GM23248 (cell line): ENCODE measurements at regions not wholly inside any gene's neighbourhood (a gene's known extent, or its start where the extent isn't known, plus 50 kb on each side); places are given as distances from the start of the nearest gene placed in this dataset.
A peak's percentile ranks its signal among the peaks of the same experiment; 100 is the strongest.

Experiments used
- DNase-seq: peaks from one replicate; pipeline ENCODE4 v3.0.0-alpha.2; 2015
- H2AFZ ChIP-seq: fragments of 200-600 bp; sonication (generic); 2 replicates; pipeline ENCODE4 v1.6.1; 2016; ENCODE audit warnings: antibody characterized with exemption
- H3F3A ChIP-seq: fragments of 200-600 bp; sonication (generic); 2 replicates; pipeline ENCODE4 v1.6.1; 2016; ENCODE audit warnings: mild to moderate bottlenecking, antibody characterized with exemption, mixed run types; ENCODE audit not compliant: insufficient read depth
- H3K27ac ChIP-seq: fragments of 200-600 bp; sonication (generic); 2 replicates; pipeline ENCODE4 v1.5.1; 2016; ENCODE audit warnings: mild to moderate bottlenecking
- H3K27me3 ChIP-seq: fragments of 200-600 bp; sonication (generic); replicated peaks from 2 replicates; pipeline ENCODE4 v1.6.1; 2016; ENCODE audit warnings: mild to moderate bottlenecking; ENCODE audit not compliant: insufficient read depth
- H3K36me3 ChIP-seq: fragments of 200-600 bp; sonication (generic); 2 replicates; pipeline ENCODE4 v1.6.1; 2016; ENCODE audit warnings: low read depth, mild to moderate bottlenecking
- H3K4me1 ChIP-seq: fragments of 200-600 bp; sonication (generic); 2 replicates; pipeline ENCODE4 v1.6.1; 2016; ENCODE audit warnings: mild to moderate bottlenecking; ENCODE audit not compliant: insufficient read depth
- H3K4me2 ChIP-seq: fragments of 200-600 bp; sonication (generic); one replicate; pipeline ENCODE4 v1.6.1; 2016; ENCODE audit warnings: mild to moderate bottlenecking; ENCODE audit not compliant: unreplicated experiment
- H3K4me3 ChIP-seq: fragments of 200-600 bp; sonication (generic); 2 replicates; pipeline ENCODE4 v1.5.1; 2016; ENCODE audit warnings: mild to moderate bottlenecking
- H3K79me2 ChIP-seq: fragments of 200-600 bp; sonication (generic); 2 replicates; pipeline ENCODE4 v1.6.1; 2016; ENCODE audit warnings: mild to moderate bottlenecking; ENCODE audit not compliant: insufficient read depth
- H3K9ac ChIP-seq: fragments of 200-600 bp; sonication (generic); 2 replicates; pipeline ENCODE4 v1.6.1; 2016; ENCODE audit warnings: mild to moderate bottlenecking
- H3K9me2 ChIP-seq: fragments of 200-600 bp; sonication (generic); 2 replicates; pipeline ENCODE4 v1.6.1; 2016; ENCODE audit warnings: mixed run types, mild to moderate bottlenecking, moderate library complexity; ENCODE audit not compliant: insufficient read depth
- H3K9me3 ChIP-seq: fragments of 200-600 bp; sonication (generic); one replicate; pipeline ENCODE4 v1.6.1; 2017; ENCODE audit warnings: low read depth
- H4K20me1 ChIP-seq: fragments of 200-600 bp; sonication (generic); 2 replicates; pipeline ENCODE4 v1.6.0; 2016; ENCODE audit not compliant: insufficient read depth
- EZH2 ChIP-seq: fragments of 200-600 bp; sonication (generic); IDR thresholded peaks from 2 replicates; pipeline ENCODE4 v1.6.1; 2018; ENCODE audit warnings: antibody characterized with exemption, mild to moderate bottlenecking; ENCODE audit not compliant: insufficient read depth, poor library complexity, severe bottlenecking
- EZH2phosphoT487 ChIP-seq: fragments of 200-600 bp; sonication (generic); IDR thresholded peaks from 2 replicates; pipeline ENCODE4 v1.6.1; 2018; ENCODE audit warnings: antibody characterized with exemption, moderate library complexity, mild to moderate bottlenecking, low read depth; ENCODE audit not compliant: insufficient read depth
- whole genome bisulfite sequencing, 2 experiments: methylation state at CpG; one replicate each; pipeline ENCODE4 v1.1.6; 2015 to 2017; ENCODE audit warnings: low lambda C conversion rate in 2 of 2, low coverage in 1 of 2; ENCODE audit errors: missing lambda C conversion rate in 2 of 2; 5-methylcytosine and 5-hydroxymethylcytosine counted together
- in situ Hi-C: fragments of 300-500 bp; cut with MboI; formaldehyde crosslinking; loops from 2 replicates; pipeline ENCODE4 v1.15.0; 2020

DNA sequence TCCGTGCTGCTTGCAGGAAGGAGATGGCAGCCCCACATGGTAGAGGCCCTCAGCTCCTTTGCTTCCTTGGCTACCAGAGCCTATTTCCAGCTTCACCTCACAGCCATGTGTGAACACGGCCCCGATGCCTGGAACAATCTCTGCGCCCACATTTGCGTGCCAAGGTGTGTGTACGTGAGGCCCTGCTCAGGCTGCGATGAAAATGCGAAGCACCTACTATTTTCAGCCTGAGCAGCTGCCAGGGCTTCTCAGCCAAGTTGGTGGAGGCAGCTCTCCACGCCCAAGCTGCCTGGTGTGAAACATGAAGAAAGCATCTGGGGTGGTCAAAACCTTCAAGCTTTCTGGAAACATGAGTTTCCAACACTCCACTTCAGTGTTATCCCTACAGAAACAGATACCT lies 177.8 kb upstream of the EGLN3 start:
- no peaks in the 10 kb centered on the region for H3K9me3 ChIP-seq
- H3K27ac ChIP-seq = no peak overlapping the region
- no peak for DNase-seq
- H3K4me2 ChIP-seq = no peak overlapping the region
- no peaks in the 10 kb centered on the region for H3F3A ChIP-seq
- H3K27me3 ChIP-seq = peaks cover 4% of the 10 kb centered on the region
- 62 to 67% methylated on average over 9 of the region's 9 CpGs for WGBS, 2 experiments
- no peaks in the 10 kb centered on the region for H3K36me3 ChIP-seq
- H3K9ac ChIP-seq = no peak overlapping the region
- TF ChIP-seq EZH2phosphoT487 (no peak), EZH2 (no peak)
- no peaks in the 10 kb centered on the region for H4K20me1 ChIP-seq
- peaks cover 5% of the 10 kb centered on the region for H3K4me1 ChIP-seq
- no peaks in the 10 kb centered on the region for H3K9me2 ChIP-seq
- H2AFZ ChIP-seq = no peak overlapping the region
- H3K79me2 ChIP-seq = no peaks in the 10 kb centered on the region
- in situ Hi-C loops = no loop called here
- H3K4me3 ChIP-seq = no peak overlapping the region

DNA sequence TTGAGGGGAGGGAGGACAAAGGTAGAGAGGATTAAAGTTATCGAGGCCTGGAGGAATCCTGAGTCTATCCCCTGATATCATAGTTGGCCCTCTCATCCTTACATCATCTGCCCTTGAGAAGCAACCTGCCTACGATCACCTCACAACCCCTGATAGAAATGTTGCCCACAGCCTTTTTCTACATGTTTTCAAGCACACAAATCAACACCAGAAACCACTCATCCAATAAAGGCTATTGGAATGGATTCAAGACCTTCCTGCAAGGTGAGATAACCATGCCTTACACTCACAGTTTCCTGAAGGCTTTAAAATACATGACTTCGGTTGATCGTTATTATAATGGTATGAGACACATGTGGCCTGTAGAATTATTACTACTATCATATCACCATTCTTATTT lies 175.7 kb upstream of the EGLN3 start:
- Histone ChIP-seq H3K4me3 (no peak overlapping the region), H3K79me2 (no peaks in the 10 kb centered on the region), H3K4me2 (no peak overlapping the region), H3K9ac (no peak overlapping the region), H3K4me1 (peaks cover 5% of the 10 kb centered on the region), H4K20me1 (no peaks in the 10 kb centered on the region), H3K36me3 (no peaks in the 10 kb centered on the region), H3K27ac (no peak overlapping the region), H3K9me3 (no peaks in the 10 kb centered on the region), H2AFZ (no peak overlapping the region), H3F3A (no peaks in the 10 kb centered on the region), H3K9me2 (no peaks in the 10 kb centered on the region), H3K27me3 (peaks cover 9% of the 10 kb centered on the region)
- in situ Hi-C loops = no loop called here
- TF ChIP-seq EZH2phosphoT487 = no peak
- TF ChIP-seq EZH2 = no peak
- DNase-seq = no peak
- 60 to 79% methylated on average over 4 of the region's 4 CpGs for WGBS, 2 experiments

DNA sequence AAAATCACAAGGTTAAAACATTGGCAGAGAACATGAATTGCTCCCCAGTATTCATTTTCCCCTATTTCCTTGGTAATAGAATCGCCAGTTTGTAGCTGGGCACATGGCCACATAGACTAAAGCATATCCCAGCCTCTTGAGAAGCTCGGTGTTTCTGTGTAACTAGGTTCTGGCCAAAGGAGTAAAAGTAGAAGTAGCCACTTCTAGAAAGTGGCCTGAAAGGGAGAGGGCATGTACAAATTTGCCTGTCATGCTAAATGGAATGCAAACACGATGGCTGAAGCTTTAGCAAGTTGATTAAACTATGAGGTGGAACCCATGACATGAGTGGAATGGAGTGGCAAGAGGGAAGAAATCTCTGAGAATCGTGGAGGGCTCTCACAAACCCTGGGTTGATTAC lies 173.7 kb upstream of the EGLN3 start:
- Histone ChIP-seq H3K9me2 (no peaks in the 10 kb centered on the region), H3K27ac (no peak overlapping the region), H3K9ac (no peak overlapping the region), H3K4me1 (no peaks in the 10 kb centered on the region), H3K36me3 (no peaks in the 10 kb centered on the region), H3K4me3 (no peak overlapping the region), H2AFZ (no peak overlapping the region), H3K27me3 (peaks cover 9% of the 10 kb centered on the region), H3K79me2 (no peaks in the 10 kb centered on the region), H3F3A (no peaks in the 10 kb centered on the region), H3K9me3 (no peaks in the 10 kb centered on the region), H3K4me2 (no peak overlapping the region), H4K20me1 (no peaks in the 10 kb centered on the region)
- in situ Hi-C loops = no loop called here
- 30 to 33% methylated on average over 4 of the region's 4 CpGs for WGBS, 2 experiments
- TF ChIP-seq EZH2phosphoT487 (no peak), EZH2 (no peak)
- DNase-seq = peak; percentile 27

DNA sequence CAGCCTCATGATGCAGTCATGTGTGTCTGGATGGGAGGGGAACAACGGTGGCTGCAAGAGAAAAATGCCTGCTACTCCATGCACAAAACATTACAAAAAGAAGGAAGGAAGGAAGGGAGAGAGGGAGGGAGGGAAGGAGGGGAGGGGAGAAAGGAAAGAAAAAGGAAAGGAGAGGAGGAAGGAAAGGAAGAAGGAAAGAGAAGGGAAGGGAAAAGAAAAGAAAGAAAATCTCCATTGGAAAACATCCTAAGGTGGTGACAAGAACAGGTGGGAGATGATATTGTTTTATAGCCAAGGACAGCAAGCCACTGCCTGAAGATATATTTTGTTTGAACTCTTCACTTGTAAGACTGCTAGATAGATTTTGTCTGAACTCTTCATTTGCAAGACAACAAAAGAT lies 171.8 kb upstream of the EGLN3 start:
- no peaks in the 10 kb centered on the region for H3K4me1 ChIP-seq
- no peak overlapping the region for H3K4me2 ChIP-seq
- H3K27me3 ChIP-seq = peaks cover 12% of the 10 kb centered on the region
- TF ChIP-seq EZH2 = no peak
- no peak for TF ChIP-seq EZH2phosphoT487
- H3K36me3 ChIP-seq = no peaks in the 10 kb centered on the region
- H2AFZ ChIP-seq = no peak overlapping the region
- no peak overlapping the region for H3K27ac ChIP-seq
- no peak overlapping the region for H3K4me3 ChIP-seq
- no peaks in the 10 kb centered on the region for H3K79me2 ChIP-seq
- no peaks in the 10 kb centered on the region for H4K20me1 ChIP-seq
- H3K9me3 ChIP-seq = no peaks in the 10 kb centered on the region
- no peaks in the 10 kb centered on the region for H3F3A ChIP-seq
- in situ Hi-C loops = no loop called here
- H3K9me2 ChIP-seq = no peaks in the 10 kb centered on the region
- WGBS, 2 experiments = 65 to 75% methylated on average over 1 of the region's 1 CpG
- H3K9ac ChIP-seq = no peak overlapping the region
- DNase-seq = no peak

- H3K27ac ChIP-seq = no peak overlapping the region
Observed at GRCh38 chr14:34122081-34122480, 171.2 kb upstream of the EGLN3 start.

More at GRCh38 chr14:34122081-34122480, 171.2 kb upstream of the EGLN3 start:
- H2AFZ ChIP-seq = no peak overlapping the region
- no peak for DNase-seq
- no peaks in the 10 kb centered on the region for H3K9me2 ChIP-seq
- H3F3A ChIP-seq = no peaks in the 10 kb centered on the region
- WGBS, 2 experiments = 25 to 52% methylated on average over 3 of the region's 3 CpGs
- H3K4me1 ChIP-seq = no peaks in the 10 kb centered on the region
- H3K27me3 ChIP-seq = peaks cover 12% of the 10 kb centered on the region
- H3K9me3 ChIP-seq = no peaks in the 10 kb centered on the region
- no peak overlapping the region for H3K4me3 ChIP-seq
- H3K79me2 ChIP-seq = no peaks in the 10 kb centered on the region
- no peaks in the 10 kb centered on the region for H3K36me3 ChIP-seq
- no peak overlapping the region for H3K9ac ChIP-seq
- TF ChIP-seq EZH2 = no peak
- TF ChIP-seq EZH2phosphoT487 = no peak
- no peaks in the 10 kb centered on the region for H4K20me1 ChIP-seq
- in situ Hi-C loops = no loop called here
- no peak overlapping the region for H3K4me2 ChIP-seq
